Ovary (tissue), 7 donors: ENCODE measurements at regions not wholly inside any gene's neighbourhood (a gene's known extent, or its start where the extent isn't known, plus 50 kb on each side); places are given as distances from the start of the nearest gene placed in this dataset.

Experiments used
- DNase-seq, 5 donors: peaks; one replicate each; pipeline ENCODE4 v3.0.0-alpha.2; 2019 to 2020
- H3K27ac ChIP-seq, 2 donors: fragments of 200-600 bp; one replicate each; pipeline versions ENCODE4 v1.5.1 to v1.8.0; 2019 to 2022
- H3K27me3 ChIP-seq: fragments of 200-600 bp; one replicate; pipeline ENCODE4 v1.8.0; 2022
- H3K36me3 ChIP-seq: fragments of 200-600 bp; sonication (generic); one replicate; pipeline ENCODE4 v1.5.1; 2019
- H3K4me1 ChIP-seq: one replicate; pipeline ENCODE4 v1.8.1; 2013; ENCODE audit warnings: mild to moderate bottlenecking, moderate library complexity; ENCODE audit not compliant: insufficient read depth
- H3K4me3 ChIP-seq: fragments of 200-600 bp; sonication (generic); one replicate; pipeline ENCODE4 v1.5.1; 2017
- H3K9me3 ChIP-seq, 2 donors: fragments of 200-600 bp in 1 of 2; sonication (generic) in 1 of 2; one replicate each; pipeline versions ENCODE4 v1.5.1 to v1.8.1; 2013 to 2019; ENCODE audit warnings: mild to moderate bottlenecking in 1 of 2, moderate library complexity in 1 of 2
- EP300 ChIP-seq: sonication (generic); formaldehyde crosslinking; IDR thresholded peaks from one replicate; pipeline ENCODE4 v1.6.1; 2017; ENCODE audit warnings: antibody characterized with exemption
- POLR2A ChIP-seq: fragments of 450-650 bp; IDR thresholded peaks from one replicate; pipeline ENCODE4 v1.6.1; 2017; ENCODE audit warnings: antibody characterized with exemption, mild to moderate bottlenecking, moderate library complexity
- WGBS, 3 donors: extraction: QIAGEN DNeasy Blood & Tissue Kit in 1 of 3; methylation state at CpG; one replicate each; pipeline versions ENCODE4 v1.1.5 to v1.1.7; 2013 to 2017; 5-methylcytosine and 5-hydroxymethylcytosine counted together
- intact Hi-C, 4 donors: fragments of 100-400 bp; cut with DNase I; formaldehyde crosslinking; loops; one replicate each; pipeline versions ENCODE4 v1.11.0 to v1.15.1; 2022 to 2023
- TF ChIP-seq, protein P1 (sequence below), 3 donors: fragments of 450-650 bp in 2 of 3; fragments of 200-600 bp in 1 of 3; IDR thresholded peaks; one replicate each; pipeline versions ENCODE4 v1.5.1 to v1.8.0; 2016 to 2022; ENCODE audit warnings: antibody characterized with exemption in 3 of 3, mild to moderate bottlenecking in 1 of 3
- donor health status: DM: no; HTN: no; CAD: no; lungs with moderate emphysema.
- donor health status: DM: no; HTN: no; CAD: no.
- donor health status: Bipolar disorder and iron deficiency.
- donor health status: DM: no; HTN: no; CAD: no.
- donor health status: DM: yes; HTN: yes; CAD: no.

DNA sequence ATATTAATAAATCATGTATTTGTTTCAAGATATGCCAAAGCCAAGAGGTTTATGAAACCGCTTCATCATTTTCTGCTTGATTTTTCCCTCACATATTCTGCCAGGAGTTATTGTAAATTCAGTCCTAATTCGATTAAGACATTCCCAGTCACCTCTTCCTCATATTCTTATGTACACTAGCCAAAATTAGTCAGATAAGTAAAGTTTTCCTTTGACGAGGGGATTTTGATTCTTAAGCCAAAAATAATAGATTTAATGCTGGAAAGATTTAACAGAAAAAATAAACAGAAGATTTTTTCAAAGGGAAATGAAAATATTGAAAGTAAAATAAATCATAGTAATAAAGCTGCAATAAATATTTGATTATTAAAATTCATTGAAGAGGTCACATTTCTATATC lies 51.0 kb upstream of the VEGFC start:
- H3K36me3 ChIP-seq, result no peaks in the 10 kb centered on the region
- intact Hi-C loops, result no loop called here
- H3K27ac ChIP-seq, result no peak overlapping the region
- H3K4me1 ChIP-seq, result no peaks in the 10 kb centered on the region
- no peaks in the 10 kb centered on the region for H3K9me3 ChIP-seq
- H3K27me3 ChIP-seq, result no peaks in the 10 kb centered on the region
- 35 to 46% (median 39%) methylated on average over 3 of the region's 3 CpGs for whole genome bisulfite sequencing, 3 donors
- no peak overlapping the region for H3K4me3 ChIP-seq
- no peak for DNase-seq
- TF ChIP-seq EP300, result no peak
- TF ChIP-seq POLR2A, result no peak
- TF ChIP-seq, protein P1, sequence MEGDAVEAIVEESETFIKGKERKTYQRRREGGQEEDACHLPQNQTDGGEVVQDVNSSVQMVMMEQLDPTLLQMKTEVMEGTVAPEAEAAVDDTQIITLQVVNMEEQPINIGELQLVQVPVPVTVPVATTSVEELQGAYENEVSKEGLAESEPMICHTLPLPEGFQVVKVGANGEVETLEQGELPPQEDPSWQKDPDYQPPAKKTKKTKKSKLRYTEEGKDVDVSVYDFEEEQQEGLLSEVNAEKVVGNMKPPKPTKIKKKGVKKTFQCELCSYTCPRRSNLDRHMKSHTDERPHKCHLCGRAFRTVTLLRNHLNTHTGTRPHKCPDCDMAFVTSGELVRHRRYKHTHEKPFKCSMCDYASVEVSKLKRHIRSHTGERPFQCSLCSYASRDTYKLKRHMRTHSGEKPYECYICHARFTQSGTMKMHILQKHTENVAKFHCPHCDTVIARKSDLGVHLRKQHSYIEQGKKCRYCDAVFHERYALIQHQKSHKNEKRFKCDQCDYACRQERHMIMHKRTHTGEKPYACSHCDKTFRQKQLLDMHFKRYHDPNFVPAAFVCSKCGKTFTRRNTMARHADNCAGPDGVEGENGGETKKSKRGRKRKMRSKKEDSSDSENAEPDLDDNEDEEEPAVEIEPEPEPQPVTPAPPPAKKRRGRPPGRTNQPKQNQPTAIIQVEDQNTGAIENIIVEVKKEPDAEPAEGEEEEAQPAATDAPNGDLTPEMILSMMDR (IDR thresholded peaks at IDR 0.05), result no peak

DNA sequence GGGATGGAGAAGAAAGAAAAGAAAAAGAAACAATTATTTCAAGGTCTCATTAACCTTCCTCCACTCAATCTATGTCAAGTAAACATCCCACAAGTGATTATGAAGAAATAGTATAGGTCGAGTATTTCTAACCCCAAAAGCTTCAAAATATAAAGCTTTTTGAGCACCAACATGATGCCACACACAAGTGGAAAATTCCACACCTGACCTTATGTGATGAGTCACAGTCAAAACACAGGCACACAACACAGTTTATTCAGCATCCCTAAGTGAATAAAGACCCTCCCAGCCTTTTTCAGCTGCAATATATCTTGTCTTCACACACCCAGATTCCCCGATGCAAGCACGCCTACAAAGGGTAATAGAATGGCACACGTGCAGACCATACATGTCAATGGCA lies 51.7 kb upstream of the VEGFC start:
- TF ChIP-seq, protein P1 (IDR thresholded peaks at IDR 0.05), result no peak
- no peak for TF ChIP-seq POLR2A
- no peak for TF ChIP-seq EP300
- no peak for DNase-seq
- Histone ChIP-seq H3K4me3 (no peak overlapping the region), H3K9me3 (no peaks in the 10 kb centered on the region), H3K36me3 (no peaks in the 10 kb centered on the region), H3K4me1 (no peaks in the 10 kb centered on the region), H3K27ac (no peak overlapping the region), H3K27me3 (no peaks in the 10 kb centered on the region)
- 82 to 91% (median 91%) methylated on average over 4 of the region's 4 CpGs for WGBS, 3 donors
- intact Hi-C loops, result no loop called here

DNA sequence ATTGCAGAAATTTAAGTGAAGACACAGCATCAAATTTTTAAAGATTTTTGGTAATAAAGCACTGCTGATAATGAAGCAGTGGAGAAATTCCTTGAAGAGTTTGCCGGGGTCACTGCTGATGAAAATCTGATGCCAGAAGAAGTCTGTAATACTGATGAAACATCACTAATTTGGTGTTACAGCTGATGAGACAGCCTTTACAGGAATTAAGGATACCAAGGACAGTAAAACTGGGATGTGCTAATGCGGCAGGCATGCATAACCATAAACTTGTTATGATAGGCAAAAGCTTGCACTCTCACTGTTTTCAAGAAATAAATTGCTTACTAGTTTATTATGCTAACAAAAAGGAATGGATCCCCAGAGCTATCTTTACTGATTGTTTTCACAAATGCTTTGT lies 52.9 kb upstream of the VEGFC start:
- H3K9me3 ChIP-seq, result no peaks in the 10 kb centered on the region
- no peaks in the 10 kb centered on the region for H3K4me1 ChIP-seq
- no peaks in the 10 kb centered on the region for H3K27me3 ChIP-seq
- no peak overlapping the region for H3K4me3 ChIP-seq
- WGBS, 3 donors, result 68 to 90% (median 79%) methylated on average over 2 of the region's 2 CpGs
- no peak for DNase-seq
- TF ChIP-seq, protein P1 (IDR thresholded peaks at IDR 0.05), result no peak
- H3K36me3 ChIP-seq, result no peaks in the 10 kb centered on the region
- no peak overlapping the region for H3K27ac ChIP-seq
- intact Hi-C loops, result no loop called here

DNA sequence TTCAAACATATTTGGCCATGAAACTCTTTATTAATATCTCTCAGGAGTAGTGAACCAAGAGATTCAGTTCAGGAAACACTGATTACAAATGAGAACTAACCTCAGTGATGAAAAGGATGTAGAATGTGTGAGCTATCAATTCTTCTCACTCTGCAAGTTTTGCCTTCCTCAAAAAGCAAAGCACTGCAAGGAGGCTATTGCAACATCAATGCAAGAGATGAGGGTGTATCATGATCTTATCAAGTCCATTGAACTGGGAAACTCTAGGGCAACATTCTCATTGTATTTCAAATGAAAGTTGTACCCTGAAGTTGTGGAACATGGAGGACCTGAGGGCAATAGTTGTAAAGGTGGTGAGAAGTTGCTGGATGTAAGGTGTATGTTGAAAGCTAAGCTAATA lies 56.4 kb upstream of the VEGFC start:
- intact Hi-C loops, result no loop called here
- no peaks in the 10 kb centered on the region for H3K4me1 ChIP-seq
- no peak overlapping the region for H3K27ac ChIP-seq
- no peak overlapping the region for H3K4me3 ChIP-seq
- no peak for DNase-seq
- H3K9me3 ChIP-seq, result no peaks in the 10 kb centered on the region
- TF ChIP-seq EP300 (no peak), POLR2A (no peak)
- TF ChIP-seq, protein P1 (IDR thresholded peaks at IDR 0.05), result no peak
- no peaks in the 10 kb centered on the region for H3K27me3 ChIP-seq
- H3K36me3 ChIP-seq, result no peaks in the 10 kb centered on the region

DNA sequence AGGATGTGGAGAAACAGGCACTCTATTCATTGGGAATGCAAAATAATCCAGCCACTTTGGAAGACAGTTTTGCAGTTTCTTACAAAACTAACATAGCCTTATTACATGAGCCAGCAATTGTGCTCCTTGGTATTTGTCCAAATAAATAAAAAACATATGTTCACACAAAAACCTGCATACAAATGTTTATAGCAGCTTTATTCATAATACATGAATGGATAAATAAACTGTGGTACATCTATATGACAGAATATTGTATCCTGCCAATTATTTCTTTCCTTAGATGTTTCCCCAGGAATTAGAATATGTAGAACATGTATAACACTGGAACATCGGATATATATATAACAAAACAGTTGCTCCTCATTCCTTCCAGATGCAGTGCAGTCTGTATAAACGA lies 57.7 kb upstream of the VEGFC start:
- intact Hi-C loops, result no loop called here
- Histone ChIP-seq H3K27ac (no peak overlapping the region), H3K27me3 (no peaks in the 10 kb centered on the region), H3K36me3 (no peaks in the 10 kb centered on the region), H3K4me3 (no peak overlapping the region), H3K4me1 (no peaks in the 10 kb centered on the region), H3K9me3 (no peaks in the 10 kb centered on the region)
- no peak for DNase-seq
- TF ChIP-seq POLR2A (no peak), EP300 (no peak)
- TF ChIP-seq, protein P1 (IDR thresholded peaks at IDR 0.05), result no peak
- 64 to 68% (median 66%) methylated on average over 2 of the region's 2 CpGs for WGBS, 3 donors
